T-cell (primary cell): ENCODE measurements at regions not wholly inside any gene's neighbourhood (a gene's known extent, or its start where the extent isn't known, plus 50 kb on each side); places are given as distances from the start of the nearest gene placed in this dataset.

ENCODE experiments used
- ATAC-seq, 4 experiments: fragments of 200-7000 bp in 3 of 4; fragments of 150-1000 bp in 1 of 4; cut with Tn5 transposase; replicated peaks in 1 of 4; 1 replicate in 3 of 4; 2 replicates in 1 of 4; pipeline ENCODE4 v1.10.0; 2021; ENCODE audit warnings: moderate library complexity in 3 of 4, mild to moderate bottlenecking in 2 of 4, moderate number of reproducible peaks in 1 of 4
- CTCF ChIA-PET, 2 donors: fragments of 300-600 bp; sonication (Branson Sonifier 250); formaldehyde crosslinking; loops; one replicate each; lab custom pipeline; 2022; ENCODE audit warnings: antibody characterized with exemption in 2 of 2; lab: Charles Lee
- POLR2A ChIA-PET, 2 donors: fragments of 300-600 bp; sonication (Branson Sonifier 250); formaldehyde crosslinking; loops; one replicate each; lab custom pipeline; 2022; ENCODE audit warnings: antibody characterized with exemption in 2 of 2; lab: Charles Lee
- DNase-seq, 35 experiments: peaks; one replicate each; pipeline versions ENCODE4 v3.0.0 to v3.0.0-alpha.2; 2013 to 2023
- H3K27ac ChIP-seq: one replicate; pipeline ENCODE4 v1.5.1; 2013; ENCODE audit warnings: low read length
- H3K27me3 ChIP-seq, 2 experiments: replicated peaks in 1 of 2; 1 replicate in 1 of 2; 2 replicates in 1 of 2; pipeline versions ENCODE4 v1.6.1 to v1.7.0; 2013; ENCODE audit warnings: low read length in 1 of 2, mixed read lengths in 1 of 2; ENCODE audit not compliant: control insufficient read depth in 2 of 2, insufficient read depth in 2 of 2; ENCODE audit errors: extremely low read depth in 1 of 2
- H3K36me3 ChIP-seq, 2 donors: 1 replicate in 1 of 2; 2 replicates in 1 of 2; pipeline versions ENCODE4 v1.6.1 to v1.7.0; 2013; ENCODE audit warnings: low read length in 1 of 2; ENCODE audit not compliant: control insufficient read depth in 2 of 2, insufficient read depth in 1 of 2; ENCODE audit errors: extremely low read depth in 1 of 2
- H3K4me1 ChIP-seq, 2 experiments: 1 replicate in 1 of 2; 2 replicates in 1 of 2; pipeline versions ENCODE4 v1.6.1 to v1.7.0; 2013; ENCODE audit warnings: low read length in 2 of 2, mixed read lengths in 1 of 2; ENCODE audit not compliant: insufficient read depth in 2 of 2, control insufficient read depth in 1 of 2; ENCODE audit errors: extremely low read depth in 1 of 2
- H3K4me3 ChIP-seq, 2 donors: 1 replicate in 1 of 2; 2 replicates in 1 of 2; pipeline versions ENCODE4 v1.5.1 to v1.7.0; 2013; ENCODE audit warnings: mild to moderate bottlenecking in 2 of 2, low read length in 1 of 2, moderate library complexity in 1 of 2; ENCODE audit not compliant: control insufficient read depth in 1 of 2; ENCODE audit errors: extremely low read depth in 1 of 2
- H3K9me3 ChIP-seq: 2 replicates; pipeline ENCODE4 v1.7.0; 2013
- H3K27ac Mint-ChIP-seq, 2 donors: one replicate each; pipeline ENCODE4 v1.8.0; 2020 to 2021; ENCODE audit warnings: mild to moderate bottlenecking in 2 of 2, mixed read lengths in 2 of 2
- H3K27me3 Mint-ChIP-seq, 2 donors: one replicate each; pipeline ENCODE4 v1.8.0; 2021 to 2022; ENCODE audit warnings: mixed read lengths in 2 of 2
- H3K36me3 Mint-ChIP-seq: one replicate; pipeline ENCODE4 v1.8.0; 2021; ENCODE audit warnings: mixed read lengths
- H3K4me1 Mint-ChIP-seq, 3 donors: one replicate each; pipeline ENCODE4 v1.8.0; 2020 to 2022; ENCODE audit warnings: mixed read lengths in 3 of 3, mild to moderate bottlenecking in 1 of 3
- H3K4me3 Mint-ChIP-seq, 3 donors: one replicate each; pipeline ENCODE4 v1.8.0; 2020 to 2022; ENCODE audit warnings: mild to moderate bottlenecking in 3 of 3, mixed read lengths in 3 of 3, moderate library complexity in 3 of 3
- H3K9me3 Mint-ChIP-seq, 3 donors: one replicate each; pipeline ENCODE4 v1.8.0; 2020 to 2022; ENCODE audit warnings: mixed read lengths in 3 of 3
- WGBS: methylation state at CpG from one replicate; pipeline ENCODE4 v1.1.5; 2013; ENCODE audit warnings: missing lambda C conversion rate; ENCODE audit not compliant: insufficient coverage; 5-methylcytosine and 5-hydroxymethylcytosine counted together

GRCh38 chr7:156556083-156556482, 84.5 kb upstream of the RNF32 start:
- Histone ChIP-seq H3K9me3 (no peaks in the 10 kb centered on the region), H3K27ac (no peak overlapping the region), H3K27me3 (peaks cover 0 to 13% of the 10 kb centered on the region in 2 experiments), H3K36me3 (no peaks in the 10 kb centered on the region), H3K4me3 (no peak overlapping the region), H3K4me1 (no peaks in the 10 kb centered on the region)
- H3K27me3 Mint-ChIP-seq = peaks cover 0 to 9% of the 10 kb centered on the region in 2 donors
- no peak overlapping the region for H3K4me3 Mint-ChIP-seq
- ChIA-PET POLR2A (no interaction called here), CTCF (no interaction called here)
- 67% methylated on average over 1 of the region's 2 CpGs for WGBS
- no peaks in the 10 kb centered on the region for H3K9me3 Mint-ChIP-seq
- DNase-seq = no peak
- H3K27ac Mint-ChIP-seq = no peak overlapping the region
- no peaks in the 10 kb centered on the region for H3K4me1 Mint-ChIP-seq
- H3K36me3 Mint-ChIP-seq = no peaks in the 10 kb centered on the region
- no peak for ATAC-seq

GRCh38 chr7:156554488-156554887, 86.1 kb upstream of the RNF32 start:
- Mint-ChIP-seq H3K27ac (no peak overlapping the region), H3K4me3 (no peak overlapping the region), H3K36me3 (no peaks in the 10 kb centered on the region), H3K9me3 (peaks cover 0 to under 1% (median 0%) of the 10 kb centered on the region in 3 donors), H3K27me3 (peaks cover 0 to 2% of the 10 kb centered on the region in 2 donors), H3K4me1 (no peaks in the 10 kb centered on the region)
- Histone ChIP-seq H3K36me3 (no peaks in the 10 kb centered on the region), H3K27me3 (peaks cover 0 to 10% of the 10 kb centered on the region in 2 experiments), H3K9me3 (no peaks in the 10 kb centered on the region), H3K4me1 (no peaks in the 10 kb centered on the region), H3K27ac (no peak overlapping the region), H3K4me3 (no peak overlapping the region)
- 98% methylated on average over 6 of the region's 8 CpGs for WGBS
- ChIA-PET POLR2A (no interaction called here), CTCF (no interaction called here)
- DNase-seq = no peak
- no peak for ATAC-seq

- no peaks in the 10 kb centered on the region for H3K9me3 ChIP-seq
- H3K4me3 ChIP-seq = no peak overlapping the region
- DNase-seq = no peak
- Mint-ChIP-seq H3K27ac (no peak overlapping the region), H3K4me1 (no peaks in the 10 kb centered on the region), H3K36me3 (no peaks in the 10 kb centered on the region), H3K4me3 (no peak overlapping the region), H3K9me3 (peaks cover 7 to 8% (median 7%) of the 10 kb centered on the region in 3 donors), H3K27me3 (peaks cover 0 to 10% of the 10 kb centered on the region in 2 donors)
- ChIA-PET POLR2A (no interaction called here), CTCF (no interaction called here)
- ATAC-seq = no peak
- H3K4me1 ChIP-seq = no peaks in the 10 kb centered on the region
- no peak overlapping the region for H3K27ac ChIP-seq
- WGBS = 93% methylated on average over 8 of the region's 9 CpGs
- no peaks in the 10 kb centered on the region for H3K36me3 ChIP-seq
- H3K27me3 ChIP-seq = peaks cover 0 to 16% of the 10 kb centered on the region in 2 experiments
Observed at GRCh38 chr7:156549636-156550035, 90.9 kb upstream of the RNF32 start.

- peaks cover 0 to 10% of the 10 kb centered on the region in 2 donors for H3K27me3 Mint-ChIP-seq
- Histone ChIP-seq H3K4me3 (no peak overlapping the region), H3K9me3 (no peaks in the 10 kb centered on the region), H3K27me3 (peaks cover 0 to 20% of the 10 kb centered on the region in 2 experiments), H3K36me3 (no peaks in the 10 kb centered on the region), H3K27ac (no peak overlapping the region), H3K4me1 (no peaks in the 10 kb centered on the region)
- POLR2A ChIA-PET = no interaction called here
- no peaks in the 10 kb centered on the region for H3K36me3 Mint-ChIP-seq
- no peak overlapping the region for H3K27ac Mint-ChIP-seq
- no peak for DNase-seq
- 63% methylated on average over 12 of the region's 20 CpGs for WGBS
- H3K4me3 Mint-ChIP-seq = no peak overlapping the region
- peaks cover 7 to 8% (median 7%) of the 10 kb centered on the region in 3 donors for H3K9me3 Mint-ChIP-seq
- no peaks in the 10 kb centered on the region for H3K4me1 Mint-ChIP-seq
- CTCF ChIA-PET = no interaction called here
- no peak for ATAC-seq
Observed at GRCh38 chr7:156547884-156548561, 92.6 kb upstream of the RNF32 start.

- 71% methylated on average over 5 of the region's 9 CpGs for WGBS
- Mint-ChIP-seq H3K9me3 (peaks cover 7 to 8% (median 7%) of the 10 kb centered on the region in 3 donors), H3K27me3 (peaks cover 5 to 17% of the 10 kb centered on the region in 2 donors)
Observed at GRCh38 chr7:156545979-156546378, 94.6 kb upstream of the RNF32 start.

GRCh38 chr7:156544919-156545715, 95.5 kb upstream of the RNF32 start:
- H3K4me1 ChIP-seq = no peaks in the 10 kb centered on the region
- ATAC-seq = no peak
- peaks cover 8 to 17% of the 10 kb centered on the region in 2 donors for H3K27me3 Mint-ChIP-seq
- CTCF ChIA-PET = no interaction called here
- no peak overlapping the region for H3K27ac ChIP-seq
- no peaks in the 10 kb centered on the region for H3K36me3 ChIP-seq
- no peak overlapping the region for H3K27ac Mint-ChIP-seq
- no peak overlapping the region for H3K4me3 ChIP-seq
- POLR2A ChIA-PET = no interaction called here
- H3K4me1 Mint-ChIP-seq = no peaks in the 10 kb centered on the region
- no peaks in the 10 kb centered on the region for H3K36me3 Mint-ChIP-seq
- peaks cover 0 to 23% of the 10 kb centered on the region in 2 experiments for H3K27me3 ChIP-seq
- WGBS = 80% methylated on average over 4 of the region's 11 CpGs
- no peak overlapping the region for H3K4me3 Mint-ChIP-seq
- peak in 1 of 35 experiments; percentile 2 for DNase-seq
- peaks cover 7 to 8% (median 7%) of the 10 kb centered on the region in 3 donors for H3K9me3 Mint-ChIP-seq
- H3K9me3 ChIP-seq = no peaks in the 10 kb centered on the region

More at GRCh38 chr7:156545979-156546378, 94.6 kb upstream of the RNF32 start:
- Histone ChIP-seq H3K9me3 (no peaks in the 10 kb centered on the region), H3K4me1 (no peaks in the 10 kb centered on the region), H3K4me3 (no peak overlapping the region), H3K27ac (no peak overlapping the region), H3K27me3 (peaks cover 0 to 20% of the 10 kb centered on the region in 2 experiments), H3K36me3 (no peaks in the 10 kb centered on the region)
- Mint-ChIP-seq H3K36me3 (no peaks in the 10 kb centered on the region), H3K4me3 (no peak overlapping the region), H3K4me1 (no peaks in the 10 kb centered on the region), H3K27ac (no peak overlapping the region)
- ChIA-PET CTCF (no interaction called here), POLR2A (no interaction called here)
- DNase-seq = no peak
- ATAC-seq = no peak
